Endothelial cell of umbilical vein (primary cell): ENCODE measurements at regions not wholly inside any gene's neighbourhood (a gene's known extent, or its start where the extent isn't known, plus 50 kb on each side); places are given as distances from the start of the nearest gene placed in this dataset.

ENCODE experiments used
- BruUV-seq: library from RNA; stranded (reverse); fragments of 400-500 nt; replicated peaks from 2 replicates; lab custom pipeline; 2021; lab: Mats Ljungman, UMichigan
- CTCF ChIA-PET: fragments of 300-600, 350-600 bp; sonication (Branson Sonifier 250); formaldehyde crosslinking; loops from one replicate; lab custom pipeline; 2021; ENCODE audit warnings: antibody characterized with exemption, inconsistent platforms; lab: Charles Lee
- POLR2A ChIA-PET: fragments of 300-600, 350-600 bp; sonication (Branson Sonifier 250); formaldehyde crosslinking; loops from one replicate; lab custom pipeline; 2021; ENCODE audit warnings: antibody characterized with exemption, inconsistent platforms; lab: Charles Lee
- DNase-seq: peaks from one replicate; pipeline ENCODE4 v3.0.0-alpha.2; 2011; ENCODE audit warnings: low read depth, low spot score
- FAIRE-seq: peaks from 2 replicates; lab custom pipeline; 2011; peaks lifted over from hg19 to GRCh38; lab: Jason Lieb, UNC
- H2AFZ ChIP-seq: 2 replicates; pipeline ENCODE4 v1.6.0; 2012; ENCODE audit warnings: low read depth, low read length, control low read depth, inconsistent platforms
- H3K27ac ChIP-seq: 2 replicates; pipeline ENCODE4 v1.5.1; 2011; ENCODE audit warnings: low read depth, mild to moderate bottlenecking, control low read depth, low read length, moderate library complexity; ENCODE audit not compliant: insufficient read depth
- H3K27me3 ChIP-seq, 2 experiments: 2 replicates each; pipeline versions ENCODE4 v1.6.0 to v1.6.1; 2011; ENCODE audit warnings: low read length in 2 of 2, mixed read lengths in 1 of 2; ENCODE audit not compliant: control insufficient read depth in 2 of 2, insufficient read depth in 2 of 2
- H3K36me3 ChIP-seq, 2 experiments: 2 replicates in 1 of 2; 3 replicates in 1 of 2; pipeline ENCODE4 v1.5.1; 2011; ENCODE audit warnings: low read length in 2 of 2, mild to moderate bottlenecking in 1 of 2, moderate library complexity in 1 of 2; ENCODE audit not compliant: control insufficient read depth in 2 of 2, insufficient read depth in 2 of 2; ENCODE audit errors: extremely low read depth in 1 of 2
- H3K4me1 ChIP-seq: 3 replicates; pipeline ENCODE4 v1.5.1; 2011; ENCODE audit warnings: mild to moderate bottlenecking, low read length; ENCODE audit not compliant: control insufficient read depth, insufficient read depth; ENCODE audit errors: extremely low read depth
- H3K4me2 ChIP-seq: 2 replicates; pipeline ENCODE4 v1.6.1; 2011; ENCODE audit warnings: low read length, control low read depth, mixed read lengths; ENCODE audit not compliant: insufficient read depth
- H3K4me3 ChIP-seq, 3 experiments: fragments of 200-600 bp in 1 of 3; sonication (generic), shearing (Covaris generic) in 1 of 3; replicated peaks in 1 of 3; 2 replicates each; pipeline ENCODE4 v1.5.1; 2011 to 2016; ENCODE audit warnings: control low read depth in 3 of 3, low read length in 3 of 3, mild to moderate bottlenecking in 2 of 3, inconsistent platforms in 1 of 3, low read depth in 1 of 3, moderate library complexity in 1 of 3; ENCODE audit not compliant: insufficient read depth in 1 of 3
- H3K79me2 ChIP-seq: 2 replicates; pipeline ENCODE4 v1.6.0; 2012; ENCODE audit warnings: low read length, inconsistent platforms; ENCODE audit not compliant: control insufficient read depth, insufficient read depth
- H3K9ac ChIP-seq: replicated peaks from 2 replicates; pipeline ENCODE3; 2011; ENCODE audit warnings: low read length, control low read depth; ENCODE audit not compliant: insufficient read depth; ENCODE audit errors: extremely low read depth
- H3K9me1 ChIP-seq: replicated peaks from 3 replicates; pipeline ENCODE4 v1.6.0; 2011; ENCODE audit warnings: mild to moderate bottlenecking, low read length; ENCODE audit not compliant: control insufficient read depth, insufficient read depth; ENCODE audit errors: extremely low read depth
- H3K9me3 ChIP-seq: replicated peaks from 2 replicates; pipeline ENCODE4 v1.5.1; 2012; ENCODE audit warnings: low read length, inconsistent platforms; ENCODE audit not compliant: control insufficient read depth, insufficient read depth
- H4K20me1 ChIP-seq: replicated peaks from 2 replicates; pipeline ENCODE3; 2011; ENCODE audit warnings: mild to moderate bottlenecking, low read length; ENCODE audit not compliant: control insufficient read depth, insufficient read depth; ENCODE audit errors: extremely low read depth
- CTCF ChIP-seq, 2 donors: IDR thresholded peaks; 1 replicate in 1 of 2; 2 replicates in 1 of 2; pipeline ENCODE4 v1.5.1; 2011; ENCODE audit warnings: low read length in 2 of 2, mild to moderate bottlenecking in 2 of 2, moderate library complexity in 2 of 2, control low read depth in 1 of 2, inconsistent platforms in 1 of 2, low read depth in 1 of 2; ENCODE audit not compliant: insufficient read depth in 1 of 2; ENCODE audit errors: extremely low read depth in 1 of 2
- EZH2 ChIP-seq: IDR thresholded peaks from 2 replicates; pipeline ENCODE4 v1.6.1; 2012; ENCODE audit warnings: borderline replicate concordance, low read depth, mild to moderate bottlenecking, moderate library complexity, low read length, inconsistent platforms; ENCODE audit not compliant: severe bottlenecking
- FOS ChIP-seq: IDR thresholded peaks from 2 replicates; pipeline ENCODE4 v1.6.1; 2011; ENCODE audit warnings: mild to moderate bottlenecking, low read length, moderate library complexity, borderline replicate concordance; ENCODE audit not compliant: insufficient read depth
- GATA2 ChIP-seq: IDR thresholded peaks from 2 replicates; pipeline ENCODE4 v1.7.0; 2011; ENCODE audit warnings: low read depth, mild to moderate bottlenecking, moderate library complexity, mixed read lengths, low read length; ENCODE audit not compliant: insufficient read length, insufficient read depth
- JUN ChIP-seq: IDR thresholded peaks from 2 replicates; pipeline ENCODE4 v1.6.1; 2011; ENCODE audit warnings: borderline replicate concordance, low read depth; ENCODE audit not compliant: insufficient read length, insufficient read depth
- MAX ChIP-seq: IDR thresholded peaks from 2 replicates; pipeline ENCODE4 v1.6.1; 2011; ENCODE audit not compliant: insufficient read depth, insufficient read length
- MYC ChIP-seq: IDR thresholded peaks from one replicate; pipeline ENCODE4 v1.6.1; 2011; ENCODE audit warnings: mild to moderate bottlenecking, low read depth, low read length
- POLR2A ChIP-seq: IDR thresholded peaks from 2 replicates; pipeline ENCODE4 v1.6.1; 2012; ENCODE audit warnings: low read depth, mild to moderate bottlenecking, control low read depth, low read length
- POLR2AphosphoS5 ChIP-seq: IDR thresholded peaks from 2 replicates; pipeline ENCODE4 v1.6.1; 2012; ENCODE audit warnings: low read depth, mild to moderate bottlenecking, control low read depth, low read length, moderate library complexity; ENCODE audit not compliant: insufficient read depth
- dilution Hi-C: fragments of 300-500 bp; cut with MboI; formaldehyde crosslinking; loops from one replicate; pipeline ENCODE4 v1.15.0; 2019; ENCODE audit warnings: low sequenced_read_pairs; ENCODE audit not compliant: extremely low pct_ligation_motif_present
- intact Hi-C: fragments of 100-400 bp; cut with micrococcal nuclease; formaldehyde crosslinking; loops from one replicate; pipeline ENCODE4 v1.10.0; 2022

GRCh38 chr18:70385474-70385873 lies 96.6 kb downstream of the SOCS6 start:
- Histone ChIP-seq H4K20me1 (no peaks in the 10 kb centered on the region), H3K9me1 (no peaks in the 10 kb centered on the region), H3K4me3 (no peak overlapping the region), H3K27me3 (no peaks in the 10 kb centered on the region), H3K9me3 (no peaks in the 10 kb centered on the region), H3K36me3 (no peaks in the 10 kb centered on the region), H3K4me2 (no peak overlapping the region), H3K27ac (no peak overlapping the region), H3K9ac (no peak overlapping the region), H3K4me1 (no peaks in the 10 kb centered on the region), H3K79me2 (no peaks in the 10 kb centered on the region), H2AFZ (no peak overlapping the region)
- DNase-seq = no peak
- BruUV-seq = no TSS peak
- intact Hi-C loops = no loop called here
- ChIA-PET CTCF (no interaction called here), POLR2A (no interaction called here)
- no peak for FAIRE-seq
- no peak for TF ChIP-seq FOS
- no peak for TF ChIP-seq JUN
- TF ChIP-seq POLR2AphosphoS5 = no peak
- TF ChIP-seq MYC = no peak
- no peak for TF ChIP-seq GATA2
- TF ChIP-seq POLR2A = no peak
- TF ChIP-seq EZH2 = no peak
- TF ChIP-seq CTCF (IDR thresholded peaks at IDR 0.05; ENCODE audit: extremely low read depth in 1 of 2, insufficient read depth in 1 of 2, low read depth in 1 of 2, low read length in 2 of 2) = no peak
- no peak for TF ChIP-seq MAX
- dilution Hi-C loops = no loop called here
